Astrocyte of the spinal cord (primary cell): ENCODE measurements at regions not wholly inside any gene's neighbourhood (a gene's known extent, or its start where the extent isn't known, plus 50 kb on each side); places are given as distances from the start of the nearest gene placed in this dataset.

Source experiments
- DNase-seq: peaks from one replicate; pipeline ENCODE4 v3.0.0; 2011; ENCODE audit warnings: low read depth, low spot score
- H3K4me3 ChIP-seq: 2 replicates; pipeline ENCODE4 v1.5.1; 2011; ENCODE audit warnings: low read depth, mild to moderate bottlenecking, low read length, moderate library complexity
- in situ Hi-C: cut with HindIII; loops from 2 replicates; pipeline ENCODE4 v1.10.0; 2017; ENCODE audit warnings: low sequenced_read_pairs
- TF ChIP-seq, protein P1 (sequence below): IDR thresholded peaks from 2 replicates; pipeline ENCODE4 v1.5.1; 2012; ENCODE audit warnings: low read depth, mild to moderate bottlenecking, low read length, inconsistent platforms

DNA sequence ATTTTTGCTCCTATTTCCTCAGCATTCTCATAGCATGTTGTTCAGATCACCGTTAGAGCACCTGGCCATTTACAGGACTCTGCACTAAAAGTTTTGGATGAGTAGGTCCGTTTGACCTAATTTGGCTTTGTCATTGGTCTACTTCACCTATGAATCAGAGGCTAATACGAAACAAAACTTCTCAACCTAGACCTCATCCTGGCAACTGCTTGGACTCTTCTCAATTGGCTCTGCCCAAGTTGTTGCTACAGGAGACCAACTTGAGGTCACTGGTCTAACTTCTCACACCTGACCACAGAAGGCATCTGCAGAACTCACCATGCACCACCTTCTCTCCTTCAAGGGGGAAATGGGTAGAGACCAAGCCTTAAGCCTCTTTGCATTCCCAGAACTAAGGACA, 663.7 kb downstream of the PLCL1 start:
- DNase-seq = no peak
- TF ChIP-seq, protein P1, sequence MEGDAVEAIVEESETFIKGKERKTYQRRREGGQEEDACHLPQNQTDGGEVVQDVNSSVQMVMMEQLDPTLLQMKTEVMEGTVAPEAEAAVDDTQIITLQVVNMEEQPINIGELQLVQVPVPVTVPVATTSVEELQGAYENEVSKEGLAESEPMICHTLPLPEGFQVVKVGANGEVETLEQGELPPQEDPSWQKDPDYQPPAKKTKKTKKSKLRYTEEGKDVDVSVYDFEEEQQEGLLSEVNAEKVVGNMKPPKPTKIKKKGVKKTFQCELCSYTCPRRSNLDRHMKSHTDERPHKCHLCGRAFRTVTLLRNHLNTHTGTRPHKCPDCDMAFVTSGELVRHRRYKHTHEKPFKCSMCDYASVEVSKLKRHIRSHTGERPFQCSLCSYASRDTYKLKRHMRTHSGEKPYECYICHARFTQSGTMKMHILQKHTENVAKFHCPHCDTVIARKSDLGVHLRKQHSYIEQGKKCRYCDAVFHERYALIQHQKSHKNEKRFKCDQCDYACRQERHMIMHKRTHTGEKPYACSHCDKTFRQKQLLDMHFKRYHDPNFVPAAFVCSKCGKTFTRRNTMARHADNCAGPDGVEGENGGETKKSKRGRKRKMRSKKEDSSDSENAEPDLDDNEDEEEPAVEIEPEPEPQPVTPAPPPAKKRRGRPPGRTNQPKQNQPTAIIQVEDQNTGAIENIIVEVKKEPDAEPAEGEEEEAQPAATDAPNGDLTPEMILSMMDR = no peak
- in situ Hi-C loops = no loop called here
- no peak overlapping the region for H3K4me3 ChIP-seq

- H3K4me3 ChIP-seq = no peak overlapping the region
- TF ChIP-seq, protein P1 = no peak
- in situ Hi-C loops = no loop called here
- no peak for DNase-seq
These were observed 661.6 kb downstream of the PLCL1 start for GRCh38 chr2:198465970-198466369.

DNA sequence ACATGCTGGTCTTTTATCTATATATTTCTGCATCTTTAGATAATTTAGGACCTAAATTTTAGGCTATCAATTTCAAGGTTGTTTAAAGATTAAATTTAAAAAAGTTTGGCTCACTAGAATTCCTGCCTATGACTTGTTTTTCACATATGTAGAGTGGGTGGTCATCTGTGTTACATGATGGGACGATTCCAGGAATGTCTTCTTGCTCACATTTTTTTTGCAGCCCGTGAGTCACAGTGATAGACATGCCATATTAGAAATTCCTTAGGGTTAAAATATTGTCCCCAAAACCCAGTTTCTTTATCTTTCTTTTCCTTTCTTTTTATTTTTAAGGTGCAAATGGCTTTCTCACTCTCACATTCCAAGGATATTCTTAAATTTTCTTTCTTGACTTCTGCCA, 652.0 kb downstream of the PLCL1 start:
- DNase-seq = no peak
- H3K4me3 ChIP-seq = no peak overlapping the region

DNA sequence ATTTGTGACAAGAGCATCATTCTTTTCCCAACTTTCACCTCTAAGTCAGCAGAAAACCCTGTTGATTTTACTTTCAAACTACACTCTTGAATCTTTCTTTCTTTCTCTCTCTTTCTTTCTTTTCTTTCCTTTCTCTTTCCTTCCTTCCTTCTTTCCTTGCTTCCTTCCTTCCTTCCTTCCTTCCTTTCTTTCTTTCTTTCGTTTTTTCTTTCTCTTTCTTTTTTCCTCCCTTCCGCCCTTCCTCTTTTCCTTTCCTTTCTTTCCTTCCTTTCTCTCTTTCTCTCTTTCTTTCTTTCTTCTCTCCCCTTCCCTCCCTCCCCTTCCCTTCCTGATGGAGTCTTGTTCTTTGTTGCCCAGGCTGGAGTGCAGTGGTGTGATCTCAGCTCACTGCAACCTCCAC, 649.5 kb downstream of the PLCL1 start:
- in situ Hi-C loops = no loop called here
- no peak overlapping the region for H3K4me3 ChIP-seq
- TF ChIP-seq, protein P1 = no peak
- no peak for DNase-seq

More for the DNA sequence above, 652.0 kb downstream of the PLCL1 start:
- TF ChIP-seq, protein P1 = no peak
- in situ Hi-C loops = no loop called here

DNA sequence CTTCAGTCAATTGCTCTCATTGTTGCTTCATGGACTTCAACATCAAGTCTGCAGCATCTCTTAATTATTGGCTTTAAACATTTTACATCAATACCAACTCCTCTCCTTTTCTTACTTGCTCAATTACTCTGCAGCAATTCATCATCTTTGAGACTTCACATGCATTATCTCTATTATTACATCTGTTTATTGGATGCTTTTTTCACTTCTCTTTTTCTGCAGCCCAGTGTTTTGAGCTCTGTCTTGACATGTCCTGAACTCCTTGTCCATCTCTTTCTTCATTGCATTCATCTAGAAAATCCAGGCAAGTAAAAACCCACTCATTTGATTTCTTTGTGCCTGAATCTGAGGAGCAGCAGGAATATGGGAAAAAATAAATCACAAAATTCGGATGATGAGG, 647.9 kb downstream of the PLCL1 start:
- no peak overlapping the region for H3K4me3 ChIP-seq
- in situ Hi-C loops = no loop called here
- TF ChIP-seq, protein P1 = no peak

GRCh38 chr2:198448789-198449188, 644.4 kb downstream of the PLCL1 start:
- no peak for DNase-seq
- in situ Hi-C loops = no loop called here
- H3K4me3 ChIP-seq = no peak overlapping the region
- TF ChIP-seq, protein P1 = no peak

More for the DNA sequence above, 647.9 kb downstream of the PLCL1 start:
- no peak for DNase-seq

GRCh38 chr2:198444800-198445287, 640.5 kb downstream of the PLCL1 start:
- in situ Hi-C loops = no loop called here
- TF ChIP-seq, protein P1 = no peak
- DNase-seq = no peak
- no peak overlapping the region for H3K4me3 ChIP-seq
